ENCODE measurements at regions not wholly inside any gene's neighbourhood (a gene's known extent, or its start where the extent isn't known, plus 50 kb on each side); places are given as distances from the start of the nearest gene placed in this dataset.

DNA sequence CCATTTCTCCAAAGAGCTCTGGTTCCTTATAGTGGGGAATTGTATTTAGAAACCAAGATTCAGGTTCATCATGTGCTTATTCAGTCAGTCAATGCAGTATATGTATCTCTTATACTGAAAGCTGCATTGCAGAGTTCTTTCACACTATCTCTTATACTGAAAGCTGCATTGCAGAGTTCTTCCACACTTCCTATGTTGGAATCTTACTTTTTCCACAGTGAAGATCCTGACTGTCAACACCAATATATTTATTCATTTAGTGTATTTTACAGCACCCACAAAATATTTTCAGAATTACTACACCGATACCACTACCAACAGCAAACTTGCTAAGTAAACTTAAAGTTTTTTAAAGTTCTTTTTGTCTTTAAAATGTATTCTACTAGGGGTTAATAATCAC is 349.3 kb upstream of the MMS22L start:
- DNase-seq (ENCODE audit: low spot score): no peak
- no peaks in the 10 kb centered on the region for H3K36me3 ChIP-seq
- no peaks in the 10 kb centered on the region for H3K27me3 Mint-ChIP-seq (ENCODE audit: insufficient read depth, low read depth)
- no peak overlapping the region for H3K27ac ChIP-seq
- no peaks in the 10 kb centered on the region for H3K9me3 ChIP-seq (ENCODE audit: low read depth)
- H3K27me3 ChIP-seq: no peaks in the 10 kb centered on the region
- peaks cover under 1% of the 10 kb centered on the region for H3F3A ChIP-seq (ENCODE audit: low read depth)
- H3K4me1 ChIP-seq: no peaks in the 10 kb centered on the region
- no peak overlapping the region for H3K4me2 ChIP-seq
- no peaks in the 10 kb centered on the region for H3K79me2 ChIP-seq (ENCODE audit: low read depth)
- no peaks in the 10 kb centered on the region for H3K4me1 Mint-ChIP-seq
- H3K4me3 ChIP-seq: no peak overlapping the region
- no peaks in the 10 kb centered on the region for H3K36me3 Mint-ChIP-seq
- H3K9ac ChIP-seq: no peak overlapping the region
- H2AFZ ChIP-seq (replicated peaks): no peak overlapping the region
- H4K20me1 ChIP-seq (ENCODE audit: low read depth): no peaks in the 10 kb centered on the region
- TF ChIP-seq EZH2 (IDR thresholded peaks at IDR 0.05) (no peak), EZH2phosphoT487 (IDR thresholded peaks at IDR 0.05) (no peak), CTCF (IDR thresholded peaks at IDR 0.05) (no peak)
- no peak overlapping the region for H3K27ac Mint-ChIP-seq
- H3K4me3 Mint-ChIP-seq: no peak overlapping the region
- H3K9me3 Mint-ChIP-seq: no peaks in the 10 kb centered on the region

- no peak overlapping the region for H3K27ac ChIP-seq
- no peaks in the 10 kb centered on the region for H4K20me1 ChIP-seq (ENCODE audit: low read depth)
- H3K79me2 ChIP-seq (ENCODE audit: low read depth): no peaks in the 10 kb centered on the region
- H3K9me3 Mint-ChIP-seq: peaks cover 23% of the 10 kb centered on the region
- H2AFZ ChIP-seq (replicated peaks): no peak overlapping the region
- no peak overlapping the region for H3K4me3 Mint-ChIP-seq
- peaks cover 3% of the 10 kb centered on the region for H3K27me3 Mint-ChIP-seq (ENCODE audit: insufficient read depth, low read depth)
- no peaks in the 10 kb centered on the region for H3K4me1 ChIP-seq
- no peak overlapping the region for H3K9ac ChIP-seq
- no peaks in the 10 kb centered on the region for H3F3A ChIP-seq (ENCODE audit: low read depth)
- peaks cover 10% of the 10 kb centered on the region for H3K9me3 ChIP-seq (ENCODE audit: low read depth)
- no peak for DNase-seq (ENCODE audit: low spot score)
- H3K36me3 ChIP-seq: no peaks in the 10 kb centered on the region
- H3K4me2 ChIP-seq: no peak overlapping the region
- TF ChIP-seq EZH2phosphoT487 (IDR thresholded peaks at IDR 0.05) (no peak), CTCF (IDR thresholded peaks at IDR 0.05) (no peak), EZH2 (IDR thresholded peaks at IDR 0.05) (no peak)
- no peaks in the 10 kb centered on the region for H3K4me1 Mint-ChIP-seq
- no peaks in the 10 kb centered on the region for H3K36me3 Mint-ChIP-seq
- no peak overlapping the region for H3K27ac Mint-ChIP-seq
- no peak overlapping the region for H3K4me3 ChIP-seq
- no peaks in the 10 kb centered on the region for H3K27me3 ChIP-seq
Measured at GRCh38 chr6:97639702-97640101, 356.7 kb upstream of the MMS22L start.

GRCh38 chr6:97644353-97644752 is 361.3 kb upstream of the MMS22L start:
- Mint-ChIP-seq H3K4me3 (no peak overlapping the region), H3K27me3 (ENCODE audit: insufficient read depth, low read depth) (peaks cover 3% of the 10 kb centered on the region), H3K9me3 (peaks cover 14% of the 10 kb centered on the region), H3K36me3 (no peaks in the 10 kb centered on the region), H3K27ac (no peak overlapping the region), H3K4me1 (no peaks in the 10 kb centered on the region)
- H3F3A ChIP-seq (ENCODE audit: low read depth): no peaks in the 10 kb centered on the region
- no peak for DNase-seq (ENCODE audit: low spot score)
- no peaks in the 10 kb centered on the region for H3K27me3 ChIP-seq
- no peak overlapping the region for H3K4me3 ChIP-seq
- H2AFZ ChIP-seq (replicated peaks): no peak overlapping the region
- no peaks in the 10 kb centered on the region for H4K20me1 ChIP-seq (ENCODE audit: low read depth)
- H3K4me1 ChIP-seq: no peaks in the 10 kb centered on the region
- H3K79me2 ChIP-seq (ENCODE audit: low read depth): no peaks in the 10 kb centered on the region
- H3K4me2 ChIP-seq: no peak overlapping the region
- no peaks in the 10 kb centered on the region for H3K36me3 ChIP-seq
- no peak overlapping the region for H3K27ac ChIP-seq
- peaks cover 8% of the 10 kb centered on the region for H3K9me3 ChIP-seq (ENCODE audit: low read depth)
- H3K9ac ChIP-seq: no peak overlapping the region
- TF ChIP-seq EZH2phosphoT487 (IDR thresholded peaks at IDR 0.05): no peak
- TF ChIP-seq CTCF (IDR thresholded peaks at IDR 0.05): no peak
- no peak for TF ChIP-seq EZH2 (IDR thresholded peaks at IDR 0.05)

DNA sequence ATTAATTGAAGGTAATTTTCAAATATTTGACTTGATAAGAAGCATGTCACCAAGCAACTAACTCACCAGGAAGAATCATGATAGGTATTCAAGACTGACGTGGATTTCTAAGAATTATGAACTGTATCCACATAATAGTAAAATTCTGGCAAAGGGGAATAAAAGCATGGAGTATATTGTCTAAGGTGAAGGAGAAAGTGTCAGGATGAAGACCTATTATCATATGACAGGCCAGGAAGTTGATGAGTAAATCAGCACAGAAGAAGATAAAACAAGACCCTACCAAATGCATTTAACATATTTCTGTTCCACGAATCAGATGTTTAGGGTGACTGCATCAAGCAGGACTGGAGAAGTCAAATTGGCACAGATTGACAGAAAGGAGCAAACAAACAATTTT is 362.7 kb upstream of the MMS22L start:
- no peak for DNase-seq (ENCODE audit: low spot score)
- H3F3A ChIP-seq (ENCODE audit: low read depth): no peaks in the 10 kb centered on the region
- Mint-ChIP-seq H3K4me1 (no peaks in the 10 kb centered on the region), H3K27me3 (ENCODE audit: insufficient read depth, low read depth) (no peaks in the 10 kb centered on the region), H3K4me3 (no peak overlapping the region), H3K36me3 (no peaks in the 10 kb centered on the region), H3K9me3 (peaks cover 2% of the 10 kb centered on the region), H3K27ac (no peak overlapping the region)
- no peaks in the 10 kb centered on the region for H3K36me3 ChIP-seq
- H3K9ac ChIP-seq: no peak overlapping the region
- no peaks in the 10 kb centered on the region for H3K27me3 ChIP-seq
- H3K4me3 ChIP-seq: no peak overlapping the region
- no peaks in the 10 kb centered on the region for H3K79me2 ChIP-seq (ENCODE audit: low read depth)
- peaks cover 2% of the 10 kb centered on the region for H3K9me3 ChIP-seq (ENCODE audit: low read depth)
- no peak overlapping the region for H3K27ac ChIP-seq
- no peaks in the 10 kb centered on the region for H3K4me1 ChIP-seq
- no peak overlapping the region for H2AFZ ChIP-seq (replicated peaks)
- no peak overlapping the region for H3K4me2 ChIP-seq
- H4K20me1 ChIP-seq (ENCODE audit: low read depth): no peaks in the 10 kb centered on the region
- TF ChIP-seq EZH2 (IDR thresholded peaks at IDR 0.05): no peak
- no peak for TF ChIP-seq EZH2phosphoT487 (IDR thresholded peaks at IDR 0.05)
- TF ChIP-seq CTCF (IDR thresholded peaks at IDR 0.05): no peak

All from neural progenitor cell (in vitro differentiated cells).